VCaP (cell line): ENCODE measurements at regions not wholly inside any gene's neighbourhood (a gene's known extent, or its start where the extent isn't known, plus 50 kb on each side); places are given as distances from the start of the nearest gene placed in this dataset.

Experiments
- H3K27ac ChIP-seq: fragments of 450-650 bp; 2 replicates; pipeline ENCODE4 v1.5.1; 2017
- CTCF ChIP-seq: fragments of 450-650 bp; conservative IDR thresholded peaks from 2 replicates; pipeline ENCODE4 v1.5.1; 2017; ENCODE audit warnings: mild to moderate bottlenecking, moderate library complexity

DNA sequence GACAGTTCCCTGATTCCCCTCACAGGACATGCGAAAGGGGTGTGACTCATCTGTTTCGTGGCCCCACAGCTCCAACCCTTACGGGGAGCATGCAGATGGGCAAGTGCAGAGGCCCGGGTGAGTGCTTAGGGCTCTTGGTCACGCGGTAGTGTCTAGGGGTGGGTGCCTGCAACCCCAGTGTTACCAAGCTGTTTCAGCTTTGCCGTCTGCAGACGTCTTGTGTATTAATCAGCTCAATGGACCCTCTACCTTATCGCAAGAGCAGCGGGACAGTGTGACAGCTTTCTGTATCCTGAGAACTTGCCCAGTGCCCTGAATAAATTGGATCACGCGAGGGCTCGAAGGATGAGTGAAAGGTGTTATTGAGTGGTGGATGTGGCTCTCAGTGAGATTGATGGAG, 816.4 kb upstream of the ANO3 start:
- no peak for TF ChIP-seq CTCF
- H3K27ac ChIP-seq: no peak overlapping the region

- H3K27ac ChIP-seq: peak overlapping the region; percentile 28
- TF ChIP-seq CTCF: no peak
Measured at GRCh38 chr11:25520459-25520858, 811.5 kb upstream of the ANO3 start.

- TF ChIP-seq CTCF: no peak
- H3K27ac ChIP-seq: peak overlapping the region; percentile 69
Measured at GRCh38 chr11:25527841-25528240, 804.1 kb upstream of the ANO3 start.

GRCh38 chr11:25529572-25529971, 802.4 kb upstream of the ANO3 start:
- TF ChIP-seq CTCF: no peak
- H3K27ac ChIP-seq: no peak overlapping the region

DNA sequence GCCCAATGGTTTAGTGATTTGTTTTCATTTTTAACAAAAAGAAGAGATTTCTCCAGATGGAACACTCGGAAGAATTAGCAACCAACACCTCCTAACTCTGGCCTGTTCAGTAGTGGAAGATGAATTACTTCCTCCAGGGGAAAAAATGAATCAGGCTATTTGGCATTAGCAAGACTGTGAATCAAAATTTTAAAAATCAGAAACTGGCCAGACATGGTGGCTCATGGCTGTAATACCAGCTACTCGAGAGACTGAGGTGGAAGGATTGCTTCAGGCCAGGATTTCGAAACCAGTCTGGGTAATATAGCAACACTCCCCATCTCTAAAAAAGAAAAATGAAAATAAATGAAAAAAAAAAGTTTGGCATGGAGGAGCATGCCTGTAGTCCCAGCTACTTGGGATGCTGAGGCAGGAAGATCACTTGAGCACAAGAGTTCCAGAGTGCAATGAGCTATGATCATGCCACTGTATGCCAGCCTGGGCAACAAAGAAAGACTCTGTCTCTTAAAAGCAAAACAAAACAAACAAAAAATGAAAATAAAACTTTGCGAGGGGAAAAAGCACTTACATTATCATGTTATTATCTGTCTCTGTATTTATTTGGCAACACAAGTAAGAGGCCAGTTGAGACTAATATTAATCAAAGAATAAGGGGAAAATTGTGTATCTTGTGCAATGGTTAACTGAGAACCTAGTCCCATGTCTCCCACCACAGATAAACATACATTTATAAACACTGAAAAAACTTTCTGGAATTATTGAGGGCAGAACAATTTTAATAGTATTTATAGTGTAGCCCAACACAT, 796.3 kb upstream of the ANO3 start:
- no peak overlapping the region for H3K27ac ChIP-seq
- TF ChIP-seq CTCF: no peak

GRCh38 chr11:25536289-25536688, 795.6 kb upstream of the ANO3 start:
- TF ChIP-seq CTCF: no peak
- no peak overlapping the region for H3K27ac ChIP-seq

DNA sequence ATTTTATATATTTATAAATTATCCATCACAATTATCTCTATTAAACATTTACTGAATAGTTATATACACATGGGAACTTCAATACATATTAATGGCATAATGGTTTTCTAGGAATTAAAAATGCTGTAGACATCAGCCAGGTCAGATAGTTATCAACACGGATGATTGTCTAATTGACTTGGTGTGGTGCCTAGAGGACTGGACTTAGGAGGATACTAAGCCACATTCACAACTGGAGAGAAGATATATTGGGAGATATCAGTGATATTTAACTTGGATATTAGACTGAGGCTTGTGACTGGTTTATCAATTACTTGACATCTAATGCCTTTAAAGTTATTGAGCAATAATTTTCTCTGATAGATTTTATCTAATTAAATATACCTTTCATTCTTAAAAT, 794.5 kb upstream of the ANO3 start:
- no peak for TF ChIP-seq CTCF
- no peak overlapping the region for H3K27ac ChIP-seq
